ENCODE measurements at regions not wholly inside any gene's neighbourhood (a gene's known extent, or its start where the extent isn't known, plus 50 kb on each side); places are given as distances from the start of the nearest gene placed in this dataset.
"Not testable (repeated sequence)": the region's sequence is repeated elsewhere in the genome, so short reads cannot be mapped to it uniquely, and the experiment has no call there.

- H3K27ac ChIP-seq: no peak overlapping the region
- H3K36me3 ChIP-seq: no peaks in the 10 kb centered on the region
- intact Hi-C loops (cut with DNase I): no loop called here
- no peaks in the 10 kb centered on the region for H3K27me3 ChIP-seq
- no peaks in the 10 kb centered on the region for H3K4me1 ChIP-seq
- DNase-seq (ENCODE audit: extremely low spot score in 2 of 2): no peak
- no peak overlapping the region for H3K4me3 ChIP-seq
- no peaks in the 10 kb centered on the region for H3K9me3 ChIP-seq
- no peak for TF ChIP-seq POLR2A (IDR thresholded peaks at IDR 0.05)
- TF ChIP-seq POLR2AphosphoS5 (IDR thresholded peaks at IDR 0.05; ENCODE audit: insufficient read depth in 1 of 2, low read depth in 1 of 2): no peak
- no peak for TF ChIP-seq CTCF (IDR thresholded peaks at IDR 0.05)
Measured at GRCh38 chr3:24006-24405, 172.6 kb upstream of the CHL1 start.

GRCh38 chr3:25056-25455 is 171.5 kb upstream of the CHL1 start:
- no peaks in the 10 kb centered on the region for H3K27me3 ChIP-seq
- intact Hi-C loops (cut with DNase I): no loop called here
- H3K4me3 ChIP-seq: no peak overlapping the region
- no peak overlapping the region for H3K27ac ChIP-seq
- H3K9me3 ChIP-seq: no peaks in the 10 kb centered on the region
- no peaks in the 10 kb centered on the region for H3K4me1 ChIP-seq
- no peak for DNase-seq (ENCODE audit: extremely low spot score in 2 of 2)
- no peaks in the 10 kb centered on the region for H3K36me3 ChIP-seq
- TF ChIP-seq POLR2AphosphoS5 (IDR thresholded peaks at IDR 0.05; ENCODE audit: insufficient read depth in 1 of 2, low read depth in 1 of 2) (no peak), POLR2A (IDR thresholded peaks at IDR 0.05) (no peak)

DNA sequence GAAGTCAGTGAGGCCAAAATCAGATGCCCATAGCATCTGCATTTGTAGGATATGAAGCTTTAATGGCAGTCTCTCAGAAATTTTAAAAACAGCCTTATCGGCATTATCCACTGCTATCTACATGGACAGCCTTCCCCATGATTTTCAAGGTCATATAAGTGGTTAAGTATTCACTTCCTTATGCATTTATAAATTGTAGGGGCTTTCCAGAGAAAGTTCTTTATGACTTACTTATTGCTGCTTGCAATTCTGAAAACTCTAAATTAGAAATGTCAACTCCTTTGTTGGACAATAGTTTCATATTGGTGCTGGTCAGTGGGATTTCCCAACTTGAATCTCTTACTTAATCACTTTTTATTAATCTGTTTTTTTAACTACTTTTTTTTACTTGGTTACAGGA is 160.6 kb upstream of the CHL1 start:
- H3K36me3 ChIP-seq; H3K4me3 ChIP-seq; DNase-seq (ENCODE audit: extremely low spot score in 2 of 2); H3K4me1 ChIP-seq; H3K27ac ChIP-seq; H3K9me3 ChIP-seq; intact Hi-C loops (cut with DNase I); H3K27me3 ChIP-seq: not testable (repeated sequence)

GRCh38 chr3:42871-43744 is 153.5 kb upstream of the CHL1 start:
- intact Hi-C loops (cut with DNase I); H3K27me3 ChIP-seq; H3K36me3 ChIP-seq; H3K4me3 ChIP-seq; H3K27ac ChIP-seq; H3K4me1 ChIP-seq; DNase-seq (ENCODE audit: extremely low spot score in 2 of 2); H3K9me3 ChIP-seq: not testable (repeated sequence)
- TF ChIP-seq CTCF (IDR thresholded peaks at IDR 0.05): peak in 1 of 3 experiments; percentile 31

- no peaks in the 10 kb centered on the region for H3K27me3 ChIP-seq
- H3K27ac ChIP-seq: no peak overlapping the region
- TF ChIP-seq POLR2A (IDR thresholded peaks at IDR 0.05): no peak
- no peak for TF ChIP-seq CTCF (IDR thresholded peaks at IDR 0.05)
- TF ChIP-seq POLR2AphosphoS5 (IDR thresholded peaks at IDR 0.05; ENCODE audit: insufficient read depth in 1 of 2, low read depth in 1 of 2): no peak
- intact Hi-C loops (cut with DNase I): no loop called here
- H3K36me3 ChIP-seq: no peaks in the 10 kb centered on the region
- no peaks in the 10 kb centered on the region for H3K4me1 ChIP-seq
- no peak overlapping the region for H3K4me3 ChIP-seq
- no peak for DNase-seq (ENCODE audit: extremely low spot score in 2 of 2)
- no peaks in the 10 kb centered on the region for H3K9me3 ChIP-seq
Measured at GRCh38 chr3:44028-44676, 152.4 kb upstream of the CHL1 start.

GRCh38 chr3:44941-45340 is 151.6 kb upstream of the CHL1 start:
- H3K9me3 ChIP-seq; H3K27ac ChIP-seq; H3K36me3 ChIP-seq; H3K4me1 ChIP-seq; DNase-seq (ENCODE audit: extremely low spot score in 2 of 2); H3K27me3 ChIP-seq; intact Hi-C loops (cut with DNase I); H3K4me3 ChIP-seq: not testable (repeated sequence)

Measured in vagina (tissue), 2 donors.